GM06990 (cell line): ENCODE measurements at regions not wholly inside any gene's neighbourhood (a gene's known extent, or its start where the extent isn't known, plus 50 kb on each side); places are given as distances from the start of the nearest gene placed in this dataset.

Experiments used
- DNase-seq: peaks from one replicate; pipeline ENCODE4 v3.0.0-alpha.2; 2011; ENCODE audit not compliant: insufficient read length; ENCODE audit errors: extremely low read depth
- H3K27me3 ChIP-seq: replicated peaks from 2 replicates; pipeline ENCODE4 v1.6.0; 2011; ENCODE audit warnings: low read length; ENCODE audit not compliant: control insufficient read depth, insufficient read depth
- H3K36me3 ChIP-seq: 2 replicates; pipeline ENCODE4 v1.5.1; 2011; ENCODE audit warnings: low read length; ENCODE audit not compliant: control insufficient read depth, insufficient read depth
- H3K4me3 ChIP-seq: replicated peaks from 2 replicates; pipeline ENCODE4 v1.5.1; 2011; ENCODE audit warnings: low read depth, mild to moderate bottlenecking, control low read depth, low read length
- TF ChIP-seq, protein P1 (sequence below): IDR thresholded peaks from 2 replicates; pipeline ENCODE4 v1.5.1; 2011; ENCODE audit warnings: low read length, control low read depth, mild to moderate bottlenecking, inconsistent platforms; ENCODE audit not compliant: insufficient read depth, poor library complexity, severe bottlenecking

DNA sequence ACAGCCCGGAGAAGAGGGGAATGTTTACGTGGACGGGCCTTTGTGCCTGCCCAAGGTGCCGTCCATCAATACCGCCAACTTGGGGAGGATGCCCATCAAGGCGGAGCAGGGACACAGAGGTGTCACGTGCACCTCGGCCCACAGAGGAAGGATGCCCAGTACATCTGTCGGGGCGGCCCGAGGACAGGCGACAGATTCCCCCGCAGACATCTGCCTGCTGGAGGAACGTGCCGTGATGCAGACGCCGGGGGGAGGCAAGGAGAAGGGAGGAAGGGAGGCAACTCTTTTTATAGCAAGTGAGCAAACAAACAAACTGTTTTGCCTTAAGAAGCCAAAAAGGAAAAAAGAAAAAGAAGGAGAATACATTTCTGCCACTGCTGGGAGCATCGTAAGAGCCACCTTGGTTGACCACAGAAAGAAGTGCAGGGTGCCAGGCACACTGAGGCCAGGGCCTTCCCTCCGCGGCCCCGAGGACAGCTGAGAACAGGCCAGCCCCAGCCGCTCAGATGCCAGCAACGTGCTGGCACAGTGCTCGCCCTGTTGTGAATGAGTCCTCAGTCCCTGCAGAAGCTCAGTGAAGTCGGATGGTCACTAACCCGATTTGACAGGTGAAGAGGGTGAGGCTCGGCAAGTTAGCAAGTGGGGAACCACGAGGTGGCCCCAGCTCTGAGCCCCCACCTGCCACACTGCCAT is 146.4 kb downstream of the RBFOX3 start:
- TF ChIP-seq, protein P1, sequence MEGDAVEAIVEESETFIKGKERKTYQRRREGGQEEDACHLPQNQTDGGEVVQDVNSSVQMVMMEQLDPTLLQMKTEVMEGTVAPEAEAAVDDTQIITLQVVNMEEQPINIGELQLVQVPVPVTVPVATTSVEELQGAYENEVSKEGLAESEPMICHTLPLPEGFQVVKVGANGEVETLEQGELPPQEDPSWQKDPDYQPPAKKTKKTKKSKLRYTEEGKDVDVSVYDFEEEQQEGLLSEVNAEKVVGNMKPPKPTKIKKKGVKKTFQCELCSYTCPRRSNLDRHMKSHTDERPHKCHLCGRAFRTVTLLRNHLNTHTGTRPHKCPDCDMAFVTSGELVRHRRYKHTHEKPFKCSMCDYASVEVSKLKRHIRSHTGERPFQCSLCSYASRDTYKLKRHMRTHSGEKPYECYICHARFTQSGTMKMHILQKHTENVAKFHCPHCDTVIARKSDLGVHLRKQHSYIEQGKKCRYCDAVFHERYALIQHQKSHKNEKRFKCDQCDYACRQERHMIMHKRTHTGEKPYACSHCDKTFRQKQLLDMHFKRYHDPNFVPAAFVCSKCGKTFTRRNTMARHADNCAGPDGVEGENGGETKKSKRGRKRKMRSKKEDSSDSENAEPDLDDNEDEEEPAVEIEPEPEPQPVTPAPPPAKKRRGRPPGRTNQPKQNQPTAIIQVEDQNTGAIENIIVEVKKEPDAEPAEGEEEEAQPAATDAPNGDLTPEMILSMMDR = no peak
- no peak for DNase-seq
- no peaks in the 10 kb centered on the region; the same call in 1 of the 2 replicates for H3K27me3 ChIP-seq

DNA sequence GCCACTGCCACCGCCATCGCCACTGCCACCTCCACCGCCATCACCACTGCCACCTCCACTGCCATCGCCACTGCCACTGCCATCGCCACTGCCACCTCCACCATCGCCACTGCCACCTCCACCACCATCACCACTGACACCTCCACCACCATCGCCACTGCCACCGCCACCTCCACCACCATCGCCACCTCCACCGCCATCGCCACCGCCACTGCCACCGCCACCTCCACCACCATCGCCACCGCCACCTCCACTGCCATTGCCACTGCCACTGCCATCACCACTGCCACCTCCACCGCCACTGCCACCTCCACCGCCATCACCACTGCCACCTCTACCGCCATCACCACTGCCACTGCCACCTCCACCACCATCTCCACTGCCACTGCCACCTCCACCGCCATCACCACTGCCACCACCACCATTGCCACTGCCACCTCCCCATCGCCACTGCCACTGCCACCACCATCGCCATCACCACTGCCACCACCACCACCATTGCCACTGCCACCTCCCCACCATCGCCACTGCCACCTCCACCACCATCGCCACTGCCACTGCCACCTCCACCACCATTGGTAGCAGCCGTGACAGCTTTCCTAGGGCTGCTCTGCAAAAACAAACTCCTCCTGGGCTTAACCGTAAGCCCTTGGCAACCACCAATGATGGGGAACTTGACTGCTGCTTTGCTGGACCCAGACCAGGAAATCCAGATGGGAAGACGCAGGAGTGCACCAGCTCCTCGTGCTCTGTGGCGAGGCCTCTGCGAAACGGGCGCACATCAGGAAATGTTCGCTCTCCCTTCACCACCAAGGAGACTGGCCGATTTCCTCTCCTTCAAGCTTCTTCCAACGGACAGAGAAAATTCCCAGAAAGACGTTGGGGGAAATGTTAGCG is 147.2 kb downstream of the RBFOX3 start:
- DNase-seq = no peak
- Histone ChIP-seq H3K27me3 (no peaks in the 10 kb centered on the region), H3K36me3 (no peaks in the 10 kb centered on the region), H3K4me3 (no peak overlapping the region)
- TF ChIP-seq, protein P1 = no peak

More for the DNA sequence above, 146.4 kb downstream of the RBFOX3 start:
- H3K4me3 ChIP-seq = no peak overlapping the region
- no peaks in the 10 kb centered on the region for H3K36me3 ChIP-seq

GRCh38 chr17:79461041-79461440 is 149.8 kb downstream of the RBFOX3 start:
- no peaks in the 10 kb centered on the region; the same call in 1 of the 2 replicates for H3K27me3 ChIP-seq
- no peaks in the 10 kb centered on the region for H3K36me3 ChIP-seq
- DNase-seq = no peak
- TF ChIP-seq, protein P1 = no peak
- no peak overlapping the region for H3K4me3 ChIP-seq

DNA sequence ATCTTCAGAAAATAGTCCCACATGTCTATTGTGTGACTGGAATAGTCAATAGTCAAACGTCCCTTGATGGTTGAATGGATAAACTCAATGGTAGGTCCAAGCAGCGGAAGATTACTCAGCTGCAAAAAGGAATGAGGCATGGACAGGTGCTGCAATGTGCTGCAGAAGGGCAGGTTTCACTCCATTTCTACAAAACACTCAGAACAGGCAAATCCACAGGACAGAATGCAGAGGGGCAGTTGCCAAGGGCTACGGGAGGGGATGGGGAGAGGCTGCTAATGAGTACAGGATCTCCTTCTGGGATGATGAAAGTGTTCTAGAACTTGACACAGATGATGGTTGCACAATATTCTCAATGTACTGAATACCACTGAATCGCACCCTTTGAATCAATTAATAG is 151.0 kb downstream of the RBFOX3 start:
- H3K27me3 ChIP-seq = no peaks in the 10 kb centered on the region; the same call in 1 of the 2 replicates
- TF ChIP-seq, protein P1 = no peak
- DNase-seq = no peak
- no peak overlapping the region for H3K4me3 ChIP-seq
- H3K36me3 ChIP-seq = no peaks in the 10 kb centered on the region

- no peak for DNase-seq
- TF ChIP-seq, protein P1 = no peak
- H3K4me3 ChIP-seq = no peak overlapping the region
- no peaks in the 10 kb centered on the region for H3K36me3 ChIP-seq
- no peaks in the 10 kb centered on the region; the same call in 1 of the 2 replicates for H3K27me3 ChIP-seq
Observed at GRCh38 chr17:79459003-79459655, 151.7 kb downstream of the RBFOX3 start.
